ENCODE measurements at regions not wholly inside any gene's neighbourhood (a gene's known extent, or its start where the extent isn't known, plus 50 kb on each side); places are given as distances from the start of the nearest gene placed in this dataset.

GRCh38 chr11:22559416-22559815 is 66.2 kb downstream of the FANCF start:
- Histone ChIP-seq H3K36me3 (ENCODE audit: insufficient read depth, low read length) (no peaks in the 10 kb centered on the region), H3K27me3 (ENCODE audit: control insufficient read depth in 1 of 2, insufficient read depth in 2 of 2, low read length in 2 of 2) (no peaks in the 10 kb centered on the region), H3K4me3 (ENCODE audit: low read length) (no peak overlapping the region), H3K4me1 (ENCODE audit: insufficient read depth, low read length) (no peaks in the 10 kb centered on the region), H3K27ac (ENCODE audit: low read depth in 1 of 2, low read length in 2 of 2) (no peak overlapping the region), H3K9me3 (ENCODE audit: control insufficient read depth in 1 of 2, insufficient read depth in 1 of 2, low read length in 2 of 2) (no peaks in the 10 kb centered on the region)
- DNase-seq (no peak), ATAC-seq (ENCODE audit: poor library complexity) (no peak)
- no peak for TF ChIP-seq CTCF (IDR thresholded peaks at IDR 0.05)
- Mint-ChIP-seq H3K9me3 (no peaks in the 10 kb centered on the region), H3K27me3 (no peaks in the 10 kb centered on the region), H3K4me1 (ENCODE audit: low read depth) (no peaks in the 10 kb centered on the region), H3K27ac (no peak overlapping the region), H3K4me3 (no peak overlapping the region), H3K36me3 (ENCODE audit: low read depth) (no peaks in the 10 kb centered on the region)
- CTCF ChIA-PET = no interaction called here
- intact Hi-C loops (cut with DNase I, micrococcal nuclease) = no loop called here
- POLR2A ChIA-PET = no interaction called here

- no peak for TF ChIP-seq CTCF (IDR thresholded peaks at IDR 0.05)
- no peak for DNase-seq
- Histone ChIP-seq H3K4me3 (ENCODE audit: low read length) (no peak overlapping the region), H3K27ac (ENCODE audit: low read depth in 1 of 2, low read length in 2 of 2) (no peak overlapping the region), H3K9me3 (ENCODE audit: control insufficient read depth in 1 of 2, insufficient read depth in 1 of 2, low read length in 2 of 2) (no peaks in the 10 kb centered on the region), H3K27me3 (ENCODE audit: control insufficient read depth in 1 of 2, insufficient read depth in 2 of 2, low read length in 2 of 2) (no peaks in the 10 kb centered on the region), H3K4me1 (ENCODE audit: insufficient read depth, low read length) (no peaks in the 10 kb centered on the region), H3K36me3 (ENCODE audit: insufficient read depth, low read length) (no peaks in the 10 kb centered on the region)
- ChIA-PET POLR2A (no interaction called here), CTCF (no interaction called here)
- Mint-ChIP-seq H3K27me3 (no peaks in the 10 kb centered on the region), H3K36me3 (ENCODE audit: low read depth) (no peaks in the 10 kb centered on the region), H3K4me3 (no peak overlapping the region), H3K27ac (no peak overlapping the region), H3K4me1 (ENCODE audit: low read depth) (no peaks in the 10 kb centered on the region), H3K9me3 (no peaks in the 10 kb centered on the region)
- no peak for ATAC-seq (ENCODE audit: poor library complexity)
- intact Hi-C loops (cut with DNase I, micrococcal nuclease) = no loop called here
These were observed 67.0 kb downstream of the FANCF start for GRCh38 chr11:22558664-22559063.

- Histone ChIP-seq H3K4me3 (ENCODE audit: low read length) (no peak overlapping the region), H3K27ac (ENCODE audit: low read depth in 1 of 2, low read length in 2 of 2) (no peak overlapping the region), H3K27me3 (ENCODE audit: control insufficient read depth in 1 of 2, insufficient read depth in 2 of 2, low read length in 2 of 2) (no peaks in the 10 kb centered on the region), H3K36me3 (ENCODE audit: insufficient read depth, low read length) (no peaks in the 10 kb centered on the region), H3K9me3 (ENCODE audit: control insufficient read depth in 1 of 2, insufficient read depth in 1 of 2, low read length in 2 of 2) (no peaks in the 10 kb centered on the region), H3K4me1 (ENCODE audit: insufficient read depth, low read length) (no peaks in the 10 kb centered on the region)
- no peaks in the 10 kb centered on the region for H3K27me3 Mint-ChIP-seq
- H3K9me3 Mint-ChIP-seq = no peaks in the 10 kb centered on the region
- ChIA-PET CTCF (no interaction called here), POLR2A (no interaction called here)
- H3K4me3 Mint-ChIP-seq = no peak overlapping the region
- no peak for TF ChIP-seq CTCF (IDR thresholded peaks at IDR 0.05)
- no peak overlapping the region for H3K27ac Mint-ChIP-seq
- ATAC-seq (ENCODE audit: poor library complexity) (no peak), DNase-seq (no peak)
- no peaks in the 10 kb centered on the region for H3K4me1 Mint-ChIP-seq (ENCODE audit: low read depth)
- intact Hi-C loops (cut with DNase I, micrococcal nuclease) = no loop called here
- H3K36me3 Mint-ChIP-seq (ENCODE audit: low read depth) = no peaks in the 10 kb centered on the region
These were observed 69.2 kb downstream of the FANCF start for GRCh38 chr11:22556381-22556780.

Data from CD4-positive, alpha-beta T cell (primary cell).